Esophagus squamous epithelium (tissue), 4 donors: ENCODE measurements at regions not wholly inside any gene's neighbourhood (a gene's known extent, or its start where the extent isn't known, plus 50 kb on each side); places are given as distances from the start of the nearest gene placed in this dataset.

Experiments
- CTCF ChIP-seq, 6 experiments: fragments of 450-650 bp in 4 of 6; fragments of 200-600 bp in 2 of 6; sonication (generic) in 2 of 6; IDR thresholded peaks; one replicate each; pipeline ENCODE4 v1.5.1; 2016 to 2019; ENCODE audit warnings: antibody characterized with exemption in 6 of 6, mild to moderate bottlenecking in 4 of 6, moderate library complexity in 4 of 6
- POLR2A ChIP-seq, 4 donors: fragments of 450-650 bp; IDR thresholded peaks; one replicate each; pipeline ENCODE4 v1.6.1; 2017; ENCODE audit warnings: antibody characterized with exemption in 4 of 4, mild to moderate bottlenecking in 4 of 4, moderate library complexity in 3 of 4

GRCh38 chr17:71547904-71548303, 572.9 kb upstream of the SOX9 start:
- no peak for TF ChIP-seq CTCF (IDR thresholded peaks at IDR 0.05)
- no peak for TF ChIP-seq POLR2A (IDR thresholded peaks at IDR 0.05)
